ENCODE measurements at regions not wholly inside any gene's neighbourhood (a gene's known extent, or its start where the extent isn't known, plus 50 kb on each side); places are given as distances from the start of the nearest gene placed in this dataset.

GRCh38 chr1:63009421-63009820 is 225.5 kb downstream of the ATG4C start:
- Histone ChIP-seq H3K27ac (ENCODE audit: low read depth, low read length) (no peak overlapping the region), H2AFZ (ENCODE audit: low read length) (no peak overlapping the region)
- no peak for TF ChIP-seq CTCF (IDR thresholded peaks at IDR 0.05; ENCODE audit: extremely low read depth, low read depth, low read length)

GRCh38 chr1:63010913-63011660 is 227.2 kb downstream of the ATG4C start:
- H3K27me3 ChIP-seq (ENCODE audit: insufficient read depth, low read length), result no peaks in the 10 kb centered on the region
- no peak for DNase-seq (ENCODE audit: insufficient read length, low spot score, missing footprints)
- no peaks in the 10 kb centered on the region for H3K36me3 ChIP-seq (ENCODE audit: insufficient read depth, low read length)
- H2AFZ ChIP-seq (ENCODE audit: low read length), result no peak overlapping the region
- H4K20me1 ChIP-seq (ENCODE audit: insufficient read depth, low read length), result no peaks in the 10 kb centered on the region
- H3K4me1 ChIP-seq (ENCODE audit: insufficient read depth, low read length), result no peaks in the 10 kb centered on the region
- no peaks in the 10 kb centered on the region for H3K79me2 ChIP-seq (ENCODE audit: insufficient read depth, low read length)
- no peak overlapping the region for H3K27ac ChIP-seq (ENCODE audit: low read depth, low read length)
- no peaks in the 10 kb centered on the region for H3K9me3 ChIP-seq (ENCODE audit: low read depth, low read length)
- H3K4me2 ChIP-seq (ENCODE audit: insufficient read depth, low read length), result no peak overlapping the region
- no peak for TF ChIP-seq CTCF (IDR thresholded peaks at IDR 0.05; ENCODE audit: extremely low read depth, low read depth, low read length)
- H3K4me3 ChIP-seq (ENCODE audit: insufficient read depth, low read length), result no peak overlapping the region

More at GRCh38 chr1:63009421-63009820, 225.5 kb downstream of the ATG4C start:
- H3K79me2 ChIP-seq (ENCODE audit: insufficient read depth, low read length), result no peaks in the 10 kb centered on the region
- H3K9me3 ChIP-seq (ENCODE audit: low read depth, low read length), result no peaks in the 10 kb centered on the region
- H3K36me3 ChIP-seq (ENCODE audit: insufficient read depth, low read length), result no peaks in the 10 kb centered on the region
- no peak overlapping the region for H3K4me2 ChIP-seq (ENCODE audit: insufficient read depth, low read length)
- DNase-seq (ENCODE audit: insufficient read length, low spot score, missing footprints), result no peak
- no peak overlapping the region for H3K4me3 ChIP-seq (ENCODE audit: insufficient read depth, low read length)
- H3K27me3 ChIP-seq (ENCODE audit: insufficient read depth, low read length), result no peaks in the 10 kb centered on the region
- no peaks in the 10 kb centered on the region for H4K20me1 ChIP-seq (ENCODE audit: insufficient read depth, low read length)
- no peaks in the 10 kb centered on the region for H3K4me1 ChIP-seq (ENCODE audit: insufficient read depth, low read length)

- TF ChIP-seq CTCF (IDR thresholded peaks at IDR 0.05; ENCODE audit: extremely low read depth, low read depth, low read length), result no peak
- no peak overlapping the region for H3K27ac ChIP-seq (ENCODE audit: low read depth, low read length)
- H2AFZ ChIP-seq (ENCODE audit: low read length), result no peak overlapping the region
- no peak for DNase-seq (ENCODE audit: insufficient read length, low spot score, missing footprints)
- H3K4me2 ChIP-seq (ENCODE audit: insufficient read depth, low read length), result no peak overlapping the region
- H3K27me3 ChIP-seq (ENCODE audit: insufficient read depth, low read length), result no peaks in the 10 kb centered on the region
- no peaks in the 10 kb centered on the region for H3K36me3 ChIP-seq (ENCODE audit: insufficient read depth, low read length)
- no peaks in the 10 kb centered on the region for H3K79me2 ChIP-seq (ENCODE audit: insufficient read depth, low read length)
- no peak overlapping the region for H3K4me3 ChIP-seq (ENCODE audit: insufficient read depth, low read length)
- no peaks in the 10 kb centered on the region for H3K9me3 ChIP-seq (ENCODE audit: low read depth, low read length)
- no peaks in the 10 kb centered on the region for H4K20me1 ChIP-seq (ENCODE audit: insufficient read depth, low read length)
- H3K4me1 ChIP-seq (ENCODE audit: insufficient read depth, low read length), result no peaks in the 10 kb centered on the region
These were observed 228.4 kb downstream of the ATG4C start for GRCh38 chr1:63012339-63012738.

- H3K27me3 ChIP-seq (ENCODE audit: insufficient read depth, low read length), result no peaks in the 10 kb centered on the region
- no peak for DNase-seq (ENCODE audit: insufficient read length, low spot score, missing footprints)
- H3K36me3 ChIP-seq (ENCODE audit: insufficient read depth, low read length), result no peaks in the 10 kb centered on the region
- H3K4me1 ChIP-seq (ENCODE audit: insufficient read depth, low read length), result no peaks in the 10 kb centered on the region
- H3K4me3 ChIP-seq (ENCODE audit: insufficient read depth, low read length), result no peak overlapping the region
- TF ChIP-seq CTCF (IDR thresholded peaks at IDR 0.05; ENCODE audit: extremely low read depth, low read depth, low read length), result no peak
- no peak overlapping the region for H2AFZ ChIP-seq (ENCODE audit: low read length)
- H3K4me2 ChIP-seq (ENCODE audit: insufficient read depth, low read length), result no peak overlapping the region
- no peak overlapping the region for H3K27ac ChIP-seq (ENCODE audit: low read depth, low read length)
- no peaks in the 10 kb centered on the region for H3K9me3 ChIP-seq (ENCODE audit: low read depth, low read length)
- H3K79me2 ChIP-seq (ENCODE audit: insufficient read depth, low read length), result no peaks in the 10 kb centered on the region
- H4K20me1 ChIP-seq (ENCODE audit: insufficient read depth, low read length), result no peaks in the 10 kb centered on the region
These were observed 230.3 kb downstream of the ATG4C start for GRCh38 chr1:63014267-63014666.

Data from osteoblast (primary cell).